ENCODE measurements at regions not wholly inside any gene's neighbourhood (a gene's known extent, or its start where the extent isn't known, plus 50 kb on each side); places are given as distances from the start of the nearest gene placed in this dataset.

DNA sequence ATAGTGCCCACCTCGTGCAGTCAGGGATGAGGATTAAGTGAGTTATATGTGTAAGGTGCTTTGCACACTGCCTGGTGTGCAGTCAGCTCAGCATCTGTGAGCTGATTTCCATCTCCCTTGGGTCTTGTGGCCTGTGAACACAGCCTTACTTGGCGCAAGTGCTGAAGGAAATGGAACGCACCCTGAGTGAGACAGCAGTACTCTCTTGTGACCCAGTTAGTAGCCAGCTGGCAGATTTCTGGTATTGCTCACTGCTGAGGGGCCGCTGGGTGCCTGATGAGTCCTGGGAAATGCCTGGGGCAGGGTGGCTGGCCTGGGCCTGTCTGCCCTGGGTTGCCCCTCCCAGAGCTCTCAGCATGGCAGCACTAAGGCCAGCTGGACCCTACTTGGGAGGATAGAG lies 90.9 kb upstream of the BOD1 start:
- TF ChIP-seq, protein P1, sequence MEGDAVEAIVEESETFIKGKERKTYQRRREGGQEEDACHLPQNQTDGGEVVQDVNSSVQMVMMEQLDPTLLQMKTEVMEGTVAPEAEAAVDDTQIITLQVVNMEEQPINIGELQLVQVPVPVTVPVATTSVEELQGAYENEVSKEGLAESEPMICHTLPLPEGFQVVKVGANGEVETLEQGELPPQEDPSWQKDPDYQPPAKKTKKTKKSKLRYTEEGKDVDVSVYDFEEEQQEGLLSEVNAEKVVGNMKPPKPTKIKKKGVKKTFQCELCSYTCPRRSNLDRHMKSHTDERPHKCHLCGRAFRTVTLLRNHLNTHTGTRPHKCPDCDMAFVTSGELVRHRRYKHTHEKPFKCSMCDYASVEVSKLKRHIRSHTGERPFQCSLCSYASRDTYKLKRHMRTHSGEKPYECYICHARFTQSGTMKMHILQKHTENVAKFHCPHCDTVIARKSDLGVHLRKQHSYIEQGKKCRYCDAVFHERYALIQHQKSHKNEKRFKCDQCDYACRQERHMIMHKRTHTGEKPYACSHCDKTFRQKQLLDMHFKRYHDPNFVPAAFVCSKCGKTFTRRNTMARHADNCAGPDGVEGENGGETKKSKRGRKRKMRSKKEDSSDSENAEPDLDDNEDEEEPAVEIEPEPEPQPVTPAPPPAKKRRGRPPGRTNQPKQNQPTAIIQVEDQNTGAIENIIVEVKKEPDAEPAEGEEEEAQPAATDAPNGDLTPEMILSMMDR (conservative IDR thresholded peaks at IDR 0.05; ENCODE audit: low read depth, low read length): no peak
- TF ChIP-seq MXI1 (IDR thresholded peaks at IDR 0.05; ENCODE audit: borderline replicate concordance, low read depth, low read length): no peak
- no peak for TF ChIP-seq BHLHE40 (IDR thresholded peaks at IDR 0.05; ENCODE audit: low read depth, low read length)
- no peak for TF ChIP-seq SMC3 (IDR thresholded peaks at IDR 0.05; ENCODE audit: low read depth, low read length)
- no peak for TF ChIP-seq CEBPB (IDR thresholded peaks at IDR 0.05; ENCODE audit: low read depth, low read length)
- TF ChIP-seq RFX5 (IDR thresholded peaks at IDR 0.05; ENCODE audit: low read depth, low read length): no peak
